ENCODE measurements at regions not wholly inside any gene's neighbourhood (a gene's known extent, or its start where the extent isn't known, plus 50 kb on each side); places are given as distances from the start of the nearest gene placed in this dataset.

GRCh38 chr5:130462516-130462915 lies 558.3 kb downstream of the CHSY3 start:
- no peak overlapping the region for H3K4me3 Mint-ChIP-seq
- no peak for TF ChIP-seq CTCF (IDR thresholded peaks at IDR 0.05)
- H3K36me3 Mint-ChIP-seq, result no peaks in the 10 kb centered on the region
- H3K4me1 Mint-ChIP-seq, result no peaks in the 10 kb centered on the region
- Histone ChIP-seq H4K20me1 (ENCODE audit: insufficient read depth, low read length) (no peaks in the 10 kb centered on the region), H3K9me3 (replicated peaks in 1 of 2; ENCODE audit: control insufficient read depth in 1 of 2, insufficient read depth in 1 of 2, low read length in 2 of 2) (peaks cover 7 to 15% of the 10 kb centered on the region in 2 donors), H3K27me3 (ENCODE audit: control insufficient read depth in 2 of 2, insufficient read depth in 2 of 2, low read length in 2 of 2) (no peaks in the 10 kb centered on the region), H2AFZ (ENCODE audit: insufficient read depth, low read depth, low read length, poor library complexity, severe bottlenecking) (no peak overlapping the region), H3K9ac (ENCODE audit: insufficient read depth, low read length, poor library complexity, severe bottlenecking) (no peak overlapping the region), H3K36me3 (replicated peaks in 1 of 2; ENCODE audit: control insufficient read depth in 1 of 2, insufficient read depth in 2 of 2, low read length in 2 of 2) (no peaks in the 10 kb centered on the region), H3K79me2 (ENCODE audit: insufficient read depth, low read length) (no peaks in the 10 kb centered on the region), H3K4me1 (ENCODE audit: control insufficient read depth in 1 of 2, insufficient read depth in 2 of 2, low read length in 2 of 2) (no peaks in the 10 kb centered on the region), H3K4me3 (replicated peaks in 1 of 3; ENCODE audit: low read depth in 2 of 3, low read length in 3 of 3) (no peak overlapping the region), H3K27ac (ENCODE audit: low read depth in 1 of 2, low read length in 2 of 2) (no peak overlapping the region), H3K4me2 (replicated peaks; ENCODE audit: extremely low read depth, low read length, poor library complexity, severe bottlenecking) (no peak overlapping the region)
- no peaks in the 10 kb centered on the region for H3K27me3 Mint-ChIP-seq (ENCODE audit: low read depth in 3 of 3)
- no CpG with 5 or more reads among the region's 1 CpG for WGBS (ENCODE audit: insufficient coverage)
- peaks cover 4 to 15% (median 14%) of the 10 kb centered on the region in 7 donors for H3K9me3 Mint-ChIP-seq
- intact Hi-C loops (cut with micrococcal nuclease), result no loop called here
- H3K27ac Mint-ChIP-seq, result no peak overlapping the region
- no peak for DNase-seq

- H3K4me1 Mint-ChIP-seq, result no peaks in the 10 kb centered on the region
- no peaks in the 10 kb centered on the region for H3K27me3 Mint-ChIP-seq (ENCODE audit: low read depth in 3 of 3)
- Histone ChIP-seq H3K4me1 (ENCODE audit: control insufficient read depth in 1 of 2, insufficient read depth in 2 of 2, low read length in 2 of 2) (no peaks in the 10 kb centered on the region), H3K9me3 (replicated peaks in 1 of 2; ENCODE audit: control insufficient read depth in 1 of 2, insufficient read depth in 1 of 2, low read length in 2 of 2) (peaks cover 20 to 23% of the 10 kb centered on the region in 2 donors), H3K9ac (ENCODE audit: insufficient read depth, low read length, poor library complexity, severe bottlenecking) (no peak overlapping the region), H4K20me1 (ENCODE audit: insufficient read depth, low read length) (no peaks in the 10 kb centered on the region), H3K4me2 (replicated peaks; ENCODE audit: extremely low read depth, low read length, poor library complexity, severe bottlenecking) (no peak overlapping the region), H3K4me3 (replicated peaks in 1 of 3; ENCODE audit: low read depth in 2 of 3, low read length in 3 of 3) (no peak overlapping the region), H3K27ac (ENCODE audit: low read depth in 1 of 2, low read length in 2 of 2) (no peak overlapping the region), H3K79me2 (ENCODE audit: insufficient read depth, low read length) (no peaks in the 10 kb centered on the region), H3K36me3 (replicated peaks in 1 of 2; ENCODE audit: control insufficient read depth in 1 of 2, insufficient read depth in 2 of 2, low read length in 2 of 2) (no peaks in the 10 kb centered on the region), H3K27me3 (ENCODE audit: control insufficient read depth in 2 of 2, insufficient read depth in 2 of 2, low read length in 2 of 2) (no peaks in the 10 kb centered on the region), H2AFZ (ENCODE audit: insufficient read depth, low read depth, low read length, poor library complexity, severe bottlenecking) (no peak overlapping the region)
- H3K27ac Mint-ChIP-seq, result no peak overlapping the region
- peaks cover 4 to 32% (median 24%) of the 10 kb centered on the region in 7 donors for H3K9me3 Mint-ChIP-seq
- DNase-seq, result no peak
- WGBS (ENCODE audit: insufficient coverage), result no CpG with 5 or more reads among the region's 2 CpGs
- no peaks in the 10 kb centered on the region for H3K36me3 Mint-ChIP-seq
- TF ChIP-seq CTCF (IDR thresholded peaks at IDR 0.05), result no peak
- no peak overlapping the region for H3K4me3 Mint-ChIP-seq
- intact Hi-C loops (cut with micrococcal nuclease), result no loop called here
Observed at GRCh38 chr5:130455175-130455574, 550.9 kb downstream of the CHSY3 start.
